Stimulated activated CD8-positive, alpha-beta memory T cell treated with anti-CD3 and anti-CD28 coated beads, Interleukin-2, amount 100 ng/mL, for 1 hour (primary cell): ENCODE measurements at regions not wholly inside any gene's neighbourhood (a gene's known extent, or its start where the extent isn't known, plus 50 kb on each side); places are given as distances from the start of the nearest gene placed in this dataset.
"Not testable (repeated sequence)": the region's sequence is repeated elsewhere in the genome, so short reads cannot be mapped to it uniquely, and the experiment has no call there.

Experiments used
- DNase-seq, 2 donors: peaks; one replicate each; pipeline ENCODE4 v3.0.0-alpha.2; 2020; ENCODE audit warnings: low read depth in 2 of 2

DNA sequence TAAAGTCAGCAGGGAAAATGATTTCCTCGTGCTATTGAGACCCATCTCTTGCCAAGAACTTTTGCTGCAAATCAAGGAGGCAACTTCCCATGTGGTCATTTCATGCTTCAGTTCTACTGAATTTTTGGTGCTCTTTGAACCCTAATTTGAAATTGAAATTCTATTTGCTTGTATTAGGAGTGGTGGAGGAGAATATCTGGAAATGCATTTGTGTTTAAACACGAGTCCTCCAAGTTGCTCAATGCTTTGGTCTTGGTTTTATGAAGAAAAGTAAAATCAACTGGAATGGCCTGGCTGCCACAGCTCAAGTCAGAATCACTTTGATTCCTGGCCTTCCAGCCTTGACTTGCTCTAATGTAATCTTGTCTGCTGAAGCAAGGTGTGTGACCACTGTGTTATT, 613.2 kb downstream of the TLE1 start:
- DNase-seq: no peak

DNA sequence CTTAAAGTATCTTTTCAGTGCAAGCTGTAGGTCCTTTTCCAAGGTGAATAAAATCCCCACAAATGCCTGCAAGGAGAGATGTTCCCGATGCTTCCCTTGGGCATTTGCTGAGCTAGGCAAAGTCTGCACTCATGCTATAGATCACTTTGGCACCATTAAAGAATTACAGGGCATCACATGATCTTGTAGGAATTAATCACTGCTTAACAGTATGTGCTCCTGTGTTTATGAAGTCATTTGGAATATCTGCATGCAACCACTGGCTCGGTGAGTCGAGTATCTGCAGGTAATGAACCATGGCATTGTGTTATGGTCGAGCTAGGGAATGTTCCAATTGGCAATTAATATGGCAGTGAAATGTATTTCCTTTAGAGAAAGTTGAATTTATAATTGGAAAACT, 615.1 kb downstream of the TLE1 start:
- no peak for DNase-seq

DNA sequence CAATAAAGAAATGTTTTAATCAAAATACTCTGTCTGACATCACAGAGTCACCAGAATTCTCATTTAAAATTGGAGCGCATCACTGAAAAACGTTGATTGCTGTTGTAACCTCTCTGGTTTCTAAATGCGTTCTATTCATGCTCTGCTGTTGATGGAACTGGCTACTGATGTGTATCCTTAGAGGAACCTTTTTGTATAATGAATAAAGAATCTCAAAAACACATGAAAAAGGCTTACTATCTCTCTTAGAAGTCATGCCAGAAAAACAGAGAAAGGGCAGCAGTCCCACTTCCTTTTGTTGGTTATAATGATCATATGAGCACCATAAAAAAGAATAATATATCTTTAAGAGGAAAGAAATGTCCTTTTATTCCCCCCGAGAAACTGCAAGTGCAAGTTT, 615.5 kb downstream of the TLE1 start:
- DNase-seq: no peak

DNA sequence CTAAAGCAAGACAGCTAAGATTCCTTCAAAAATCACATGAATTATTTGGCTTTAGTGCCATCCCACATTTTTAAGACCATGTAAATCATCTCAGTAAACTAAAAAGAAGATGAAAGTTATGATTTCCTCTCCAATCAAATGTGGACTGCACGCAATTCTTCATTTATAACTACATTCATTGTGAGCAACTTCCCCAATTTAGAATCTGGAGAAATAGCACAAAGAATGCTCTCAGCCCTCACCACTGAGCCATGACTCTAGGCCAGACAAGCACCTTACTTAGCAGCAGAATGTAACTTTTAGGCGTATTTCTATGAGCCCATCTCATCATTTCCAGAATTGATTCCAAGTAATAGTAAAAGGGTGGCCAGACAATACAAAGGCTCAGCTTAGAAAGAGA, 616.6 kb downstream of the TLE1 start:
- no peak for DNase-seq

DNA sequence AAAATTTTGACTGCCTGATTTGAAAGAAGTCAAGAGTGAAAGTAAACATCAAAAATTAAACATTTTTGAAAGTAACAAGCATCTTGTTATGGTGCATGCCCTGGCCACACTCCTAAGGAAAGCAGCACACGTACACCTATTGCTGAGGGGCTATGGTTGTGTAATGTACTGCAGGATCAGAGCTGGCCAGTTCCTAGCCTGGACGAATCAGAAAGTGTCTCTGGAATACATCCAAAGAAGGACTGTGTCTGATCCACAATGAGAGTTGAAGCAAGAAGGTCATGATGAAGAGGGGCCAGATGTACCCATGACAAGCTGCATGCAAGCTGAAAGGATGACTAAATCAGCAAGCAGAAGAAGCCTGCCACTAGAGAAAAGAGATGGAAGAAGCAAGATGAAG, 618.2 kb downstream of the TLE1 start:
- no peak for DNase-seq

DNA sequence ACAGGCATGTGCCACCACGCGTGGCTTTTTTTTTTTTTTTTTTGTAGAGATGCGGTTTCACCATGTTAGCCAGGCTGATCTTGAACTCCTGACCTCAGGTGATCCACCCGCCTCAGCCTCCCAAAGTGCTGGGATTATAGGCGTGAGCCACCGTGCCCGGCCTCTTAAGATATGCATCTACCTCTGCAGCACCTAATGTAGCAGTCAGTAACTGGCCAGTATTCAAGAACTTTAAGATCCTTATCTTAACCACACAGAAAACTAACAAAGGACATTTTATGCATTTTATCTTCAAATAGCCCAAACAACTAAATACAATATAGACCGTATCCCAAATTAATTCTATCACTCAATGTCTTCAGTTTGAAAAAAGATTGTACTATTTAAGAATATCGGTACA, 618.7 kb downstream of the TLE1 start:
- DNase-seq: no peak

DNA sequence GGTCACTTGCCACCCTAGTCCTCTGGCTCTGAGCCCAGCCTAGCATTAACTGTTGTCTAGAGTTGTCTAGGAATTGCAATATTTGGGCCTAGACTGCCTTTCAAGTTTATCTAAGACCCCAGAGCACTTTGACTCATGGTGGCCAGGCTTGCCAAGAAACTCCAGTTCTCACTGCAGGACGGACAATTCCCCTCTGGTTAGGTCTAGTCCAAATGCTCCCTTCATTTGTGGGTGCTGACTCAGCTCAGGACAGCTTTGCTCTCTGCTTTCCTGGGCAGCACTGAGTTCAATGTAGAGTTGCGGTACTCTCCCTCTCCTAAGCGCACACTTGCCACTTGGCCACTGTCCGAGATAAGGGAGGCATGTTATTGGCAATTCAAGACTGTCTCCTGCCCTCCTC, 619.4 kb downstream of the TLE1 start:
- no peak for DNase-seq

DNA sequence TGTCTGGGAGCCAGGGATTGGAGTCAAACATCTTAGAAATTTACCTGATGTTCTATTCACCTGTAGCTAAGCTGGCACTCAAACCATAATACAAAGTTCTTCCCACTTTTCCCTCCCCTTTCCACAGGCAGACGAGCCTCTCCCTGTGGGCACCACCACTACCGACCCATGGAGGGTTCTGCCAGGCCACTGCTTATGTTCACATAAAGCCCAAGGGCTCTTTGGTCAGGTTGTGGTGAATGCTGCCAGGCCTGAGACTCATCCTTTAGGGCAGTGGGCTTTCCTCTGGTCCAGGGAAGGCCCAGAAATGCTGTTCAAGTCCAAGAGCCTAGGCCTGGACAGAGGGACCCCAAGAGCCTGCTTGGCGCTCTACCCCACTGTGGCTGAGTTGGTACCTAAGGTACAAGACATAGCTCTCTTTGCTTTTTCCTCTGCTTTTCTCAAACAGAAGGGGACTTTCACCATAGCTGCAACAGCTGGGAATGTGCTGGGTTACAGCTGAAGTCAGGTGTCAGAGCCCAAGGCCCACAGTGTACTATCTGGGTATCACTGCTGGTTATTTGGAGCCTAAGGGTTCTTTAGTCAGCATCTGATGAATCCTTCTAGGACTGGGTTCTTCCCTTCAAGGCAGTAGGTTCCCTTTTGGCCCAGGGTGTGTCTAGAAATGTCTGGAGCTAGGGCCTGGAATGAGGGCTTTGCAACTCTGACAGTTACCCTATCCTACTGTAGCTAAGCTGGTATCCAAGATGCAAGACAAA, 620.1 kb downstream of the TLE1 start:
- no peak for DNase-seq

DNA sequence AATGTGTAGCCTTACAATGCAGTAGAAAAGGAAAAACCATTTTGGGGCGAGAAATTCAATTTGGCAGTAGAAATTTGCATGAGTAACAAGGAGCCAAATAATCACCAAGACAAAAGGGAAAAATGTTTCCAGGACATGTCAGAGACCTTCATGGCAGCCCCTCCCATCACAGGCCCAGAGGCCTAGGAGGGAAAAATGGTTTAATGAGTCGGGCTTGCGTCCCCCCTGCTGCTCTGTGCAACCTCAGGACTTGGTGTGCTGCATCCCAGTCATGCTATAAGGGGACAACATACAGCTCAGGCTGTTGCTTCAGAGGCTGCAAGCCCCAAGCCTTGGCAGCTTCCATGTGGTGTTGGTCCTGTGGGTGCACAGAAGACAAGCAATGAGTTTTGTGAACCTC, 626.4 kb downstream of the TLE1 start:
- not testable (repeated sequence) for DNase-seq

DNA sequence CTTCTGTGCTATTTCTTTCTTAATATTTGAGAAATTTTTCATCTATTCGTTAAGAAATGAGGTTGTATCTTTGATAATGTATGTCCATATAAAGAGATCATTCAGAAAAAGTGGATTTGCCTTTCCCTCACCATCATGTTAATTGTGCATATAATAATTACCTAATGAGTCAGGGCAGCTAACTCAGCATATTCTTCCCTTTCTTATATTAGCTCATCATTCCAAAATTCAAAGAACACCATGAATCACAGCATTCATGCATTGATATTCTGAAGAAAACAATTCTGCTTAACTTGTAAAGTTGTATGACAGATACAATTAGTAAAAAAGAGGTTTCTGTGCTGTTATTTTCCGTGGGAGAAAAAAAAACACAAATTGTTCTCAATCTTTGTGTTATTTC, 630.6 kb downstream of the TLE1 start:
- no peak for DNase-seq

DNA sequence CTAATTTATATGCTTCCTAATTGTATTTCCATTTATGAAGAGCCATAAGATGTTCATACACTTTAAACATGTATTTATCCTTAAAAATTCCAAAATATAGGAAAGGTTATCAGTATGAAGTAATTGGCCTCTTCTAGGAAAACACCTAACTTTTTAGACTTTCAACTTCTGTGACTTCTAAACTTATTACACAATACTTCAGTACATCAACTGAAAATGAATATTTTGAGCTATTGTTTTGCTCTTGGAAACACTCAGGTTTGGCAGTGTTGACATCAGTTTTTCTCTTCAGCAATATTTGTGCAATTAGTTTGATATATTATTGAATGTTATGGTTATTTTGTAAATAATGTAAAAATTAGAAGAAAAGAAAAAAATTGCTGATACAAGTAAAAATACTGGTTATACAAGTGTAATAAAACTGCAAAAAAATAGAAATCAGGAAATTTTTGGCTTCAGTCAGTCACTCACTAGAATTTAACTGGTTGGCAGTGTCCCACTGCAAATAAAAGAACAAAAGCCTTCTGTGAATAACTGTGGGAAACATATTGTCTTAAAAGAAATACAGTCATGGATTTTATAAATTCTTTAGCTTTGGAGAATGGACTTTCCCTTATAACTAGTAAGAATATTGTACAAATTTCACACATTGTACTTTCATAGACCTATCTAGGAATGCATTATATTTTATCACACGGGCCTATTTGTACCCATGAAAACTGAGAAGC, 635.9 kb downstream of the TLE1 start:
- no peak for DNase-seq

DNA sequence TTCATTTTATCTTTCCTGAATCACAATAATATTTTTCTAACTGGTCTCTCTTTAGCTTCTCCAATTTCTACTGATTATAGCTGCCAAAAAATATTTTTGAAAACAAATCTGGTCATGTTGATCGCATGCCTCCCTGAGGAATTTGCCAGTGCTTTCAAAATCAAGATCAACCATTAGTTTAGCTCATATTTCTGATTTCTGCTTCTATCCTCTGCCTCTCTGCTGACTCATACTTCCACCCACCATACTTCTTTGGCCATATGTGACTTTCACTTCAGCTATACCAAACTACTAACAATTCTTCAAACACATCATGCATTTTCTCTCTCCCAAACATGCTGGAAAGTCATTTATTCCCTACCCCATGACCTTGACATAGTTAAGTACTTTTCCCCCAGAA, 636.5 kb downstream of the TLE1 start:
- DNase-seq: no peak

DNA sequence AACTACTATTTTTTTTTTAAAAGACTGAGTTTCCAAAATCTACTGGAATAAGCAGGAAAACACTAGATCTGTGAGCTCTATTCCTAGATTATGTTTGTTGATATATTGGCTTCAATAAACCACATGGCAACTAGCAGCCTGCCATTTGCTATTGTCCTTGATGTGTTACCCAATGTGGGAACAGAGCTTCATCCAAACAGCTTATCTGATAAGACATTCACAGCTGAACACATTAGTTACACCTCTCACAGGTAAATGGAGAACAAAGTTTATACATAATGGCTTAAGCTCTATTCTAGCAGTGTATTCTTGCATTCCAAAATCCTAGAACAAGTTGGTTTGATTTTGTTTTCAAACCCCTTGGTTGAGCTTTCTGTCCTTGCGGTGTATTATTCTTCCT, 642.1 kb downstream of the TLE1 start:
- DNase-seq: no peak

DNA sequence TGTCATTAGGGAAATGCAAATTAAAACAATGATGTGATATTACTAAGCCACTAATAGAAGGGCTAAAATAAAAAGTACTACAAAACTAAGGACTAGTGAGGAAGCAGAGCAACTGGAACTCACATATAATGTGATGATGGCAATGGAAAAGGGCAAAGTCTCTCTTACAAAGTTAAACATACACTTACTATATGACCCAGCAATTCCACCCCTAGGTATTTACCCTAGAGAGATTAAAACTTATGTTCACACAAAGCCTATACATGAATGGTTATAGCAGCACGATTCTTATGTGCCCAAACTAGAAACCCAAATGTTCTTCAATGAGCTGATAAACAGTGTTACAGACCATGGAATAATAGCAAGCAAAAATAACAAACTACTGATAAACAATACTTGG, 643.7 kb downstream of the TLE1 start:
- DNase-seq: no peak

DNA sequence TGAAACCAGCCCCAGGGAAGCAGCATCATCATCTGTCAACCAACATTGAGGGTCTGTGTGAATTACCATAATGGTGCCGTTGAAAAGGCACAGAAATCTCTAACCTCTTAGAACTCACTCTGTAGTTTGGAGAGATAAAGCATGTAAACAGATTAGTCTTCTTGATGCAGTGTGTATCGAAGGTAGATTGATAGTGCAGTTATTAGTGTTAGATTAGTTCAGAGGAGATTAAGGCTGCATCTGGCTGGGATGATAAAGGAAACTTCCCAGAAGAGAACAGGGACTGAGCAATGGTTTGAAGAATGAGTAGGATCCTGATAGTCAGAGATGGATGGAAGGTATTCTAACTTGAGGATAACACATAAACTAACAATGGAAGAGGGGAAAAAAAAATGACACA, 651.5 kb downstream of the TLE1 start:
- no peak for DNase-seq

DNA sequence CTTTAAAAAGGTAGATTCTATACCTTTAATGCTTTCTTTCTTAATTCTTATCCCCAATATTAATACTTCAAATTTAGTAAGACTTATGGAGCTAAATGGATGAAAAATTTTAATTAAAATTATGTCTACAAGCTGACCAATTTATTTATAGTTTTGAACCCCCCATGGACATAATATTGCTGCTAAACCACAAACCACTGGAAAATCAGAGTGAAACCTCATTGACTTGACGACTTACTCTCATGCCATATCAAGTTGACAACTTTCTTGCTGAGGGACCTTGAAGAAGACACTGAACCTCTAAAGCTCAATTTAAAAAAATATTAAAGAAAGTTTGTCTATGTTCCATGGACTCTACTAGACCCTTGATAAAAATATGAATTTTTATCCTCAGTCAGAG, 653.7 kb downstream of the TLE1 start:
- DNase-seq: no peak

DNA sequence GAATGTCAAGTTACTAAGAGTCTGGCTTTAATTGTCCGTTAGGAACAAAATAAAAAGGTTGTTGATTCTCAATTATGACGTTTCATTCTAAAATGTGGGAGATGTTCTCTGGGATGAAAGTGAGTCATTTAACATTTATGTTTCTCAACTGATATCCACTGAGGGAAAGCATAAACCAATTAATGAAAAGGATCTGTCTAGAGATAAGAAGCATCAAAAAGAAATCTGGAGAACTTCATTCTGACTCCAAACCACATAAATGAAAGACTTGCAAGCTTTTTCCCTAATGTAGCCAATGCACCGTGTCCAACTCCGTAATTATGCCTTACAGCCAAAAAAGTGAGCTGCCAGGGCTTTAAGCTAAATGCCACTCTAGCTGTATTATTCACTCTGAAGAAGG, 654.2 kb downstream of the TLE1 start:
- no peak for DNase-seq

DNA sequence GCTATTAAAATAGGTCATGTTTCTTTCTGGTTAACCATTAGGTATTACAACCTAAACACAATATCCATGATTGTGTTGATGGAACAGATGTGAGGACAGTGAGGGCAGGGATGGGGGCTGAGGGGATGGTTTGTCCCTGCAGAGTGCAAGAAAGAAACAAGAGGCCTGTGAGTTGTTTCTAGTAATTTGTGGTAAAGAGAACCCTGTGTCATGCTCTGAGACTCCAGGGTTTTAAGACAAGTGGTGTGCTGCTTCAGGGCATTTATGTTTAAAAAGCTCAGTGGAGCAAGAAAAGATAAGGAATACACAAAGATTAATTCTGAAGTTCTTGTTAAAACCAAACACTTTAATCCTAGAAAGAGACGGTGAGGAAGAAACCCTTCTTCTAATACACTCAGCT, 656.5 kb downstream of the TLE1 start:
- no peak for DNase-seq

DNA sequence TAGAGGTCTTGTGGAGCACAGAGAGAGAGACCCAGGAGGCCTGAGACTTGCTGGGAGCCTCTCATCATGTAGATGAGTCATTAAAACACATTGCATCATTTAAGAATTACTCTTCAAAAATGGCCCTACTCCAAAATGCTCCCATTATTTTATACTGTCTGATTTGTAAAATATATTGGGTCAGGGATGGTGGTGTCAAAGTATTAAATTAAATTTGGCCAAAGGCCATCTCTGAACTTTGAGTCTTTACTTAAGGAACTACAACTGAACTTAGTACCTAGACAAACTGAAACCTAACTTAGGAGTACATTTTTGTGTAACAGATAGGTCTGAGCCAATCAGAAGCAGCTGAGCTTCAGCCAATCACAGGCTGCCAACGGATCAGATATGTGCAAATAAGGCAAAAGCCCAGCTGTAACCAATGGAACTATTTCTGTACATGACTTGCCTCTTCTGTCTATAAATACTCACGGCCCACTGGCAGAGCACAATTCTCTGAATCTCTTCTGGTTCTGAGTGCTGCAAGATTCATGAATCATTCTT, 657.2 kb downstream of the TLE1 start:
- DNase-seq: no peak

DNA sequence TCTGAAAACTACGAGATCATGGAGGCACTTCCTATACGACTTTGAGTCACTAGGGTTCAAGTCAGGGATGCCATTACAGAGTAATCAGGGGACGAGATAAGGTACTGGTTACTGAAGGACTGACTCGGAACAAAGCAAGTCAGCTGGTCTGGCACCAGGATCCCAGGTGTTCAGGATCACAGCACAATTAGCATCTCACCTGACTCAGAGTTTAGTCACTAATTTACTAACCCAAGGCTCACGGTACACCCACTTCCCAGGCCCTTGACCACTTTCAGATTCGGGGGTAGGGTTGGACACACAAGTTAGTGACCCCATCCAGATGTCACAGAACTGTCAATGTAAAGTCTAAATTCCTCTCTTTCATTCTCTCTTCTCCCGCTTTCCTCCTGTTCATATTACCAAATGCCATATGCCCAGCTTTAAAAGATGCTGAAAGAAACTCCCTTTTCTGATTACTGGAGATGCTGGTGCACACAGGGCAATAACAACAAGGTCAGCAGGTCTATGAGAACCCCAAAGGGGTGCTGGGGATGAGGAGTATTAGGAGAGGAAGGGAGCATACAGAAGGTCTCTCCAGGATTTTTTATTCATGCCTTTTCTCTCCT, 657.8 kb downstream of the TLE1 start:
- no peak for DNase-seq

DNA sequence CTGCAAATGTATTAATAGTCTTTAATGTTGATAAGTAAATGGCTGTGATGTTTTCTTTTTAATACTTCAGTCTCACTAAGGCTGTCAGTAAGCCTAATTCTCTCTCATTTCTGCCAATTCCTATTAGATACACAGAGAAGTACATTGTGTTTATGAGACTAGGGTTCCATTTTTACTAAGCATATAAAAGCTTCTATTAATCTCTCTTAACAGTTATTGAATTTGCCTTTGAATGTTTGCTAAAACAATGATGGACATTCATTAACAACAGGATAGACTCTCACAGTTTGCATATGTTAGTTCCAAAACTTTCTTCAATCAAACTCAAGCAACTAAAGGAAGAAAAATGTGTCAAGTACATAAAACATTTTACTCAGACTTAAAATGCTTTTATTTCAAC, 659.3 kb downstream of the TLE1 start:
- DNase-seq: no peak

DNA sequence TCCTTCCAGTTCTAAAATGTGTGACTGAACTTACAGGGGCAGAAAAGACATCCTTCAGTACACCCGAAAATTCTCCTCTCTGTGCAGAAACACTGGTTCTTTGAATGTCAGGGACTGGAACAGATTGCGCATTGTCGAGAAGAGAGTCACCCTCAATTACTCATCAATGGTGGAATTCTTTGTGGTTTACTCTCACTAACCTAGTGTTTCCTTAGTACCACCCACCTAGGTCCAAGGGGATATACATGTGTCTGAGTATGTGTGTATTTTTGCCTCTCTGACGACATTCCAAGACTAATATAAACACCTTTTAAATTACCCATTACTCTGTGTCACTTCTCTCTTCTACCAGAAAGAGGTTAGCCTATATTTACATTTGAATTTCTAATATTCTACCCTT, 660.8 kb downstream of the TLE1 start:
- no peak for DNase-seq

DNA sequence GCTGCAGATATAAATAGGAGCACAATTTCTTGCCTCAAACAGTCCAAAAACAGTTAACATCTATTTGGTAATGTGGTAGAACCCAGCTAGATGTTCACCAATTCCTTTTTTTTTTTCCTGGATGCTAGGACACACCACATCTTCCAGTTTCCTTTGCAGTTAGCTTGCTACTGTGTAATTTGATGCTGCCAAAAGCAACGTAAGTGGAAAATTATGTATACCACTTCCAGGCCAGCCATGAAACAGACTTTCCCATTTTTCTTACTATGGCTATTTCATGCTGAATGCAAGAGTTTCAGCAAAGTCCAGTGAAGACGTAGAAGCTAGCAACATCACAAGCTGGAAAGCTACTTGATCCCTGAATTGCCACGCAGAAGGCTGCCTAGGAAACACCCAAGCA, 667.2 kb downstream of the TLE1 start:
- no peak for DNase-seq
